ENCODE measurements at regions not wholly inside any gene's neighbourhood (a gene's known extent, or its start where the extent isn't known, plus 50 kb on each side); places are given as distances from the start of the nearest gene placed in this dataset.
A peak's percentile ranks its signal among the peaks of the same experiment; 100 is the strongest.

DNA sequence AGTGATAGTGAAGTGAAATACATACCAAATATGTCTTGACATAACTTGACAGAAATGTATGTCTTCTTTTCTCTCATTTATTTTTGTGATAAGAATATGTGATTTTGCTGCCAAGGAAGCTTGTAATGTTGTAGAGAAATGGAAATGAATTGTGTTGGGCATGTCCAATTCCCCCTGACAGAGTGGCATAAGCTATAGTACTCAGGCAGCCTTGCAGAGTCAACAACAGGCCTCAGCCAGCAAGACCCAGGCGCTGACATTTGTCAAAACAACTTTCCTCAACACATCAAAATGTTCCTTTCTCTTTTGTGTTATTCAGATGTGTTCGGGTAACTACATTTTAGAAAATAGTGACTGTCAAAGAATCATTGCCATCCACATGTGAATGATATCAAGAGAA lies 538.1 kb upstream of the ATP11B start:
- Histone ChIP-seq H3K27me3 (ENCODE audit: control insufficient read depth, insufficient read depth, low read length) (no peaks in the 10 kb centered on the region), H3K9me3 (ENCODE audit: control insufficient read depth, insufficient read depth, low read length) (no peaks in the 10 kb centered on the region), H3K4me1 (ENCODE audit: control insufficient read depth, insufficient read depth, low read length) (peaks cover 2% of the 10 kb centered on the region; the same call in 1 of the 2 replicates), H3K4me3 (ENCODE audit: low read length) (no peak overlapping the region), H3K27ac (ENCODE audit: low read length) (no peak overlapping the region), H3K36me3 (ENCODE audit: control insufficient read depth, insufficient read depth, low read length) (no peaks in the 10 kb centered on the region)
- no peak for DNase-seq (ENCODE audit: low read depth, low spot score)
- WGBS (ENCODE audit: insufficient coverage, insufficient read length), result no CpG with 5 or more reads among the region's 2 CpGs

DNA sequence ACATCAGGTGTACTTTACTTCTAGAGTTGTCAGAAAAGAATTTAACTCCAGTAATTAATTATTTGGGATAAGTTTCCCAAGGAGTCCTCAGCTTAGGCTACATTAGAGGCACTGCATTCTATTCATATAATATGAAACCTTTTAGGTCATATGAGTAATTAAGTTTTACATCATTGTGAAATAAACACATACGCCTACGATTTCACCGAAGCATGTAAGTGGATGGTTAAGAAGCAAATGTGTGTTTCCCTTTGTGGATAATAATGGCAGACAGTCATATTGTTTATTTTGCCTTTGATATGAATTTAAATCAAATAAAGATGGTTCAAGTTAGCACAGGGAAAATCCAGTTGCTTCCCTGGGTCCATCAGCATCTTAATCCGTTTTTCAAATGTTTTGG lies 535.9 kb upstream of the ATP11B start:
- no peaks in the 10 kb centered on the region for H3K9me3 ChIP-seq (ENCODE audit: control insufficient read depth, insufficient read depth, low read length)
- peaks cover 2% of the 10 kb centered on the region; the same call in 1 of the 2 replicates for H3K4me1 ChIP-seq (ENCODE audit: control insufficient read depth, insufficient read depth, low read length)
- no peak for DNase-seq (ENCODE audit: low read depth, low spot score)
- no peaks in the 10 kb centered on the region for H3K27me3 ChIP-seq (ENCODE audit: control insufficient read depth, insufficient read depth, low read length)
- no peaks in the 10 kb centered on the region for H3K36me3 ChIP-seq (ENCODE audit: control insufficient read depth, insufficient read depth, low read length)
- WGBS (ENCODE audit: insufficient coverage, insufficient read length), result no CpG with 5 or more reads among the region's 4 CpGs
- no peak overlapping the region for H3K27ac ChIP-seq (ENCODE audit: low read length)
- no peak overlapping the region for H3K4me3 ChIP-seq (ENCODE audit: low read length)

DNA sequence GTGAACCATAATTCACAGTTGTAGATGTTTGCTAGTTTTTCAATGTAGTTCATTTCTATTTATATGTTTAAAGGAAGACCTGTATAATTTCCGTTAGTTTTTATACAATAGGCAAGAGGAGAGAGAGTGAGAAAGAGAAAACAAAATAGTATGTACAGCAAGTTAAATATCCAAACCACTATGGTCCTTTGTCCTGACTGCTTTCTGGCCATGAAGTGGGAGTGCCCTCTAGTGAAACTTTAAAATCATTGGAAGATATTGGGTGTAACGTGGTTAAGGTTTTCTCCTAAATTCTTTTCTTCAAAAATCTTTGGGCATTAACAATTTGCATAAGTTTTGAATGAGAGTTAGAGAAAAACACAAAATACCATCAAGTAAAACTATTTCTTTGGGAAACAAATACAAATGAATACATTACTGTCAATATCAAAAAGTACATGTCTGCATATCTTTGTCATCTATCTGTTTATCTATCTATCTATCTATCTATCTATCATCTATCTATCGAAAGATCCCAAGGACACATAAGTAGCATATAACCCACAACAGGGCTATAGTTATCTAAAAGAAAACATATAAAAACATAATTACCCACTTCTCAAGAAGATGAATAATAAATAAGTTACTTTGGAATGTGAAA lies 534.6 kb upstream of the ATP11B start:
- Histone ChIP-seq H3K4me3 (ENCODE audit: low read length) (no peak overlapping the region), H3K27ac (ENCODE audit: low read length) (no peak overlapping the region), H3K27me3 (ENCODE audit: control insufficient read depth, insufficient read depth, low read length) (no peaks in the 10 kb centered on the region), H3K9me3 (ENCODE audit: control insufficient read depth, insufficient read depth, low read length) (no peaks in the 10 kb centered on the region), H3K36me3 (ENCODE audit: control insufficient read depth, insufficient read depth, low read length) (no peaks in the 10 kb centered on the region), H3K4me1 (ENCODE audit: control insufficient read depth, insufficient read depth, low read length) (no peaks in the 10 kb centered on the region)
- WGBS (ENCODE audit: insufficient coverage, insufficient read length), result no CpG with 5 or more reads among the region's 3 CpGs
- DNase-seq (ENCODE audit: low read depth, low spot score), result no peak

DNA sequence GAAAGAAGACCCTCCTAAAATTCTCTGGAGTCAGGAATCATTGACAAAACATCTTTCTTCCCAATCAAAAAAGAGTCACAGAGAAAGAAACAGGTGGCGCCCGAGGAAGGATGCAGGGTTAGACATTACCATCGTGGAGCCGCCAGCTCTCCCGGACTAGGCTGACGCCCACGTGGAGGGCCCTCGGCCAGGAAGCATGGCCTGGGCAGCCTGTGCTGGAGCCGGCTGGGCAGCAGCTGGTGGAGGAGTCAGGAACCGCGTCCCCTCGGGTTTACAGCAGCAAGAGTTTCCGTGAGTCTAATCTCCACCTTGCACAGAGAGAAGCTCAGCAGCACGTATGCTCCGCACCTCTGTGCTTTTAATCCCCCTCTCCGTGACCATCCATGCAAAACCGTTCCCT lies 533.7 kb upstream of the ATP11B start:
- DNase-seq (ENCODE audit: low read depth, low spot score), result no peak
- Histone ChIP-seq H3K4me1 (ENCODE audit: control insufficient read depth, insufficient read depth, low read length) (no peaks in the 10 kb centered on the region), H3K36me3 (ENCODE audit: control insufficient read depth, insufficient read depth, low read length) (no peaks in the 10 kb centered on the region), H3K27me3 (ENCODE audit: control insufficient read depth, insufficient read depth, low read length) (no peaks in the 10 kb centered on the region), H3K4me3 (ENCODE audit: low read length) (no peak overlapping the region), H3K9me3 (ENCODE audit: control insufficient read depth, insufficient read depth, low read length) (no peaks in the 10 kb centered on the region), H3K27ac (ENCODE audit: low read length) (no peak overlapping the region)
- WGBS (ENCODE audit: insufficient coverage, insufficient read length), result no CpG with 5 or more reads among the region's 17 CpGs

DNA sequence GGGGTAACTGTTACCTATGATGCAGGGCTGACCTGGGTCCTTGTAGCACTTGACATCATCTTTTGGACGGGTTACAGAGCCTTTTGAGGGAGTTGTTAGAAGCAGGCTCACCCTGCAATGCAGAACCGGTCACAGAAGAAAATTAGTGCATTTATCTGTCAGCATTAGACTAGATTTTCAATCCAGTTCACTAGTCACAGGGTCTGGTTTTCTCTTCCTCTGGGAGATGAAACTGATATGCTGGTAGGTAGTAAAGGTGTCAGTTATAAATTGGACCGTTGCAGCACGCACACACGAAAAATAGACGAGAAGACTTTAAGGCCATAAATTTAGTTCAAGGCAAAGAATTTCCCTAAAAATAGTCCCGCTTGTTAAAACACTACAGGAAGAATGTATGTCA lies 532.3 kb upstream of the ATP11B start:
- no CpG with 5 or more reads among the region's 7 CpGs for WGBS (ENCODE audit: insufficient coverage, insufficient read length)
- H3K27me3 ChIP-seq (ENCODE audit: control insufficient read depth, insufficient read depth, low read length), result no peaks in the 10 kb centered on the region
- DNase-seq (ENCODE audit: low read depth, low spot score), result no peak

DNA sequence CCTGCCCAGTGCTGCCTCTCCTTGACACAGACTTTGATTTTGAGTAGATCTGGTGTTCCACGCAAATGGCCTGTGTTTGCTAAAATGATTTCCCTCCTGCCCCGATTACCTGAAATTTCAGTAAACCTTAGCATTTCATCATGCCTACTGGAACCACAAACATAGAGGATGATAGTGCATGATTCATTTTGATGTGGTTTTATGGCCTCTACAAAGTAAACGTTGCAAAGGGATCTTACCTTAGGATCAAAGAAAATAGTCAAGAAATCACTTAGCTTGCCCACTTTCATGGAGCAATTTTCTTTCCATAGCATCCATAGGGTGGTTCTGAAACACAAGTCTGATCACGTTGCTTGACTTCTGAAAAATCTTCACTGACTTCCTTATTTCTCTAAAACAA lies 524.6 kb upstream of the ATP11B start:
- Histone ChIP-seq H3K27ac (ENCODE audit: low read length) (no peak overlapping the region), H3K36me3 (ENCODE audit: control insufficient read depth, insufficient read depth, low read length) (no peaks in the 10 kb centered on the region), H3K27me3 (ENCODE audit: control insufficient read depth, insufficient read depth, low read length) (no peaks in the 10 kb centered on the region), H3K4me1 (ENCODE audit: control insufficient read depth, insufficient read depth, low read length) (0 out of 2 replicates have a peak, but pooled peaks cover 2% of the 10 kb centered on the region), H3K9me3 (ENCODE audit: control insufficient read depth, insufficient read depth, low read length) (no peaks in the 10 kb centered on the region), H3K4me3 (ENCODE audit: low read length) (no peak overlapping the region)
- DNase-seq (ENCODE audit: low read depth, low spot score), result no peak
- no CpG with 5 or more reads among the region's 4 CpGs for WGBS (ENCODE audit: insufficient coverage, insufficient read length)

More for the DNA sequence above, 532.3 kb upstream of the ATP11B start:
- no peaks in the 10 kb centered on the region for H3K4me1 ChIP-seq (ENCODE audit: control insufficient read depth, insufficient read depth, low read length)
- no peaks in the 10 kb centered on the region for H3K36me3 ChIP-seq (ENCODE audit: control insufficient read depth, insufficient read depth, low read length)
- no peak overlapping the region for H3K27ac ChIP-seq (ENCODE audit: low read length)
- H3K4me3 ChIP-seq (ENCODE audit: low read length), result no peak overlapping the region
- no peaks in the 10 kb centered on the region for H3K9me3 ChIP-seq (ENCODE audit: control insufficient read depth, insufficient read depth, low read length)

DNA sequence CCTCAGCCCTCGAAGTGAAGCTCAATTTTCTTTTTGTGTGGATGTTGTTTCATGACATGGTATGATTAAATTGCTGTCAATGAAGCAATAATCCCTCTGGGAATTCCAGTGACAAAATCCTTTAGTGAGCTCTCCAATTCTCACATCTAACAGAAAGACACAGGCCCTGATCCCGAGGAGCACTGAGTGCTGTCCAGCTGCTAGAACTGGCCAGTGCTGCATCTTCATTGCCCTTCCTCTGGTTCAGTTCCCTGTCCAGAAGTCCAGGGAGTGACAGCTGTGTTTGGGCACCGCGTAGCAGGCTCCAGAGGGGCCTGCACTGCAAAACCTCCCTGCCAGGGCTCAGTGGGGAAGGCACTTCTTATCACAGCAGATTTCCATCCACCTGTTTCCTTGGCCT lies 516.8 kb upstream of the ATP11B start:
- Histone ChIP-seq H3K36me3 (ENCODE audit: control insufficient read depth, insufficient read depth, low read length) (no peaks in the 10 kb centered on the region), H3K4me3 (ENCODE audit: low read length) (no peak overlapping the region), H3K9me3 (ENCODE audit: control insufficient read depth, insufficient read depth, low read length) (no peaks in the 10 kb centered on the region), H3K4me1 (ENCODE audit: control insufficient read depth, insufficient read depth, low read length) (0 out of 2 replicates have a peak, but pooled peaks cover 1% of the 10 kb centered on the region), H3K27ac (ENCODE audit: low read length) (no peak overlapping the region), H3K27me3 (ENCODE audit: control insufficient read depth, insufficient read depth, low read length) (no peaks in the 10 kb centered on the region)
- WGBS (ENCODE audit: insufficient coverage, insufficient read length), result no CpG with 5 or more reads among the region's 4 CpGs
- no peak for DNase-seq (ENCODE audit: low read depth, low spot score)

DNA sequence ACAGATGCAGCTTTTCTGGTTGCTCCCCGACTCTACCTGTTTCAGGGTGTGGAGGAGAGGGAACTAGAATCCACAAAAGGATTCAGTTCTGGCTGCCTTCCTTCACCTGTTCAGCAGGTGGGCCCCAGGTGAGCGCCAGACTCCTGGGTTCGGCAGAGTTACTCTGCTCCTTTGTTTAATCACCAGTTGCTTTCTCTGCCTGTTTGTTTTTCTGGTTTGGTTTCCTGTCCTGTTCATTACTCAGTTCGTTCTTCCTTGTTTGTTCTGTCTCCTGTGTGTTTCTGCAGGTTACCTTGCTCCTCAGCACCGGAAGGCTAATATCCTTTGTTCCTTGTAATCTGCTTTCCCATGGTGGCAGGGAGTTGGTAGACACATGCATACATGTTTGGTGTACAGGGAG lies 508.5 kb upstream of the ATP11B start:
- H3K36me3 ChIP-seq (ENCODE audit: control insufficient read depth, insufficient read depth, low read length), result no peaks in the 10 kb centered on the region
- no peaks in the 10 kb centered on the region for H3K9me3 ChIP-seq (ENCODE audit: control insufficient read depth, insufficient read depth, low read length)
- H3K27me3 ChIP-seq (ENCODE audit: control insufficient read depth, insufficient read depth, low read length), result no peaks in the 10 kb centered on the region
- no peak overlapping the region for H3K4me3 ChIP-seq (ENCODE audit: low read length)
- DNase-seq (ENCODE audit: low read depth, low spot score), result peak; percentile 20
- no CpG with 5 or more reads among the region's 5 CpGs for WGBS (ENCODE audit: insufficient coverage, insufficient read length)
- H3K4me1 ChIP-seq (ENCODE audit: control insufficient read depth, insufficient read depth, low read length), result peaks cover 2% of the 10 kb centered on the region; the same call in 1 of the 2 replicates
- H3K27ac ChIP-seq (ENCODE audit: low read length), result no peak overlapping the region

DNA sequence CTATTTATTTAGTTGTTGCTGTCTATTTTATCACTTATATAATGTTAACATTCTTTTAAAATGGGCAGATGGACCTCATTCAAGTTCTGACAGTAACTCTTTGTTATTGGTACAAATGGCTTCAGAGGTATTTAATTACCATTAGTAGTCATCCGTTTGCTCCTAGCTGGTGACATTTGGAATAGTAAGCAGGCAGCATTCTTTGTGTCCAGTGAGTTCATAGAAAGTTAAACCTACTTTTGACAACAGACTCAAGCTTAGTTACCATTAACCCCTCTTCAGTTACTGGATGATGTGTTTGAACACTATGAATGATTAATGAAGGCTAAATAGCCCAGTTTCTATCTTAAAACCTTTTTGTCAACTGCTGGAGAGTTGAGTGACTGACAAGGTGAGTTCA lies 500.7 kb upstream of the ATP11B start:
- H3K4me1 ChIP-seq (ENCODE audit: control insufficient read depth, insufficient read depth, low read length), result no peaks in the 10 kb centered on the region
- H3K4me3 ChIP-seq (ENCODE audit: low read length), result no peak overlapping the region
- no peak overlapping the region for H3K27ac ChIP-seq (ENCODE audit: low read length)
- H3K9me3 ChIP-seq (ENCODE audit: control insufficient read depth, insufficient read depth, low read length), result no peaks in the 10 kb centered on the region
- H3K36me3 ChIP-seq (ENCODE audit: control insufficient read depth, insufficient read depth, low read length), result no peaks in the 10 kb centered on the region
- DNase-seq (ENCODE audit: low read depth, low spot score), result no peak
- no CpG with 5 or more reads among the region's 1 CpG for WGBS (ENCODE audit: insufficient coverage, insufficient read length)
- no peaks in the 10 kb centered on the region for H3K27me3 ChIP-seq (ENCODE audit: control insufficient read depth, insufficient read depth, low read length)

DNA sequence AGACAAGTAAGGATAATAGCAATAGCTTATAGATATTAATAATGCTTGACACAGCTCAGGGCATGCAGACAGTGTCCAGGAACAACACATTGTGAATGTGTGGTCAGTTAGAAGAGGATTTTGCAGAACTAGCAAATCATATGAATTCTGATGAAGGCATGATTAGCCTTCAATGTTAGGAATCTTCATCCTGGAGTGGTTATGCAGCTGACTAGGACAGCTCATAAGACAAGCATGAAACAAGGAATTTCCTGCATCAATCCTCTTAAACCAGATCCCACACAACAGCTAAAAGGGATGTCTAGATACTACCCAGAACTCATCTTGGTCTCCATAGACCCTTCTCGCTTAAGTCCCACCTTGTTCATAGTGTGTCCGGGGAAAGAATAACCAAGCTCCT lies 499.0 kb upstream of the ATP11B start:
- no CpG with 5 or more reads among the region's 2 CpGs for WGBS (ENCODE audit: insufficient coverage, insufficient read length)
- no peak for DNase-seq (ENCODE audit: low read depth, low spot score)
- Histone ChIP-seq H3K27ac (ENCODE audit: low read length) (no peak overlapping the region), H3K4me3 (ENCODE audit: low read length) (no peak overlapping the region), H3K9me3 (ENCODE audit: control insufficient read depth, insufficient read depth, low read length) (no peaks in the 10 kb centered on the region), H3K4me1 (ENCODE audit: control insufficient read depth, insufficient read depth, low read length) (no peaks in the 10 kb centered on the region), H3K27me3 (ENCODE audit: control insufficient read depth, insufficient read depth, low read length) (no peaks in the 10 kb centered on the region), H3K36me3 (ENCODE audit: control insufficient read depth, insufficient read depth, low read length) (no peaks in the 10 kb centered on the region)

DNA sequence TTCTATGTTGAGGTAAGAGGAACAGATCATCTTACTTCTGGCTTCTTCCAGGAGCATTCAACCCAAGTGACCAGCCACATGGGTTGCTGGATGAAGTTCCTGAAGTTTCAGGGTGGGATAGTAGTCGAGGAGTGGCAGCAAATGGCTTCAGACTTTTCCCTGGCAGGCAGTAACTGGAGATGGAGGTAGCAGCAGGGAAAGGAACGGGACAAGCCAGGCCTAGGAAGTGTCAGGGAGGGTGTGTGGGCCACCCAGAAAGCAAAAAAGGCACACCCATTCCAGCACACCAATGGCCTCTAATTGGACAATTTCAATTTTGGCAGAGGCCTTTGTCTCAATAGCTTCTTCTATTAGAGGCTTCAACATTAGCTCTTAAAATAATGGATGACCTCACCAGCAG lies 498.6 kb upstream of the ATP11B start:
- Histone ChIP-seq H3K9me3 (ENCODE audit: control insufficient read depth, insufficient read depth, low read length) (no peaks in the 10 kb centered on the region), H3K4me3 (ENCODE audit: low read length) (no peak overlapping the region), H3K27ac (ENCODE audit: low read length) (no peak overlapping the region), H3K4me1 (ENCODE audit: control insufficient read depth, insufficient read depth, low read length) (no peaks in the 10 kb centered on the region), H3K36me3 (ENCODE audit: control insufficient read depth, insufficient read depth, low read length) (no peaks in the 10 kb centered on the region), H3K27me3 (ENCODE audit: control insufficient read depth, insufficient read depth, low read length) (no peaks in the 10 kb centered on the region)
- WGBS (ENCODE audit: insufficient coverage, insufficient read length), result no CpG with 5 or more reads among the region's 2 CpGs
- DNase-seq (ENCODE audit: low read depth, low spot score), result no peak

Data from iPS DF 6.9 (cell line).